ENCODE measurements at regions not wholly inside any gene's neighbourhood (a gene's known extent, or its start where the extent isn't known, plus 50 kb on each side); places are given as distances from the start of the nearest gene placed in this dataset.
"Not testable (repeated sequence)": the region's sequence is repeated elsewhere in the genome, so short reads cannot be mapped to it uniquely, and the experiment has no call there.

GRCh38 chr2:83217854-83218253 lies 1241.2 kb downstream of the SUCLG1 start:
- DNase-seq, result no peak

DNA sequence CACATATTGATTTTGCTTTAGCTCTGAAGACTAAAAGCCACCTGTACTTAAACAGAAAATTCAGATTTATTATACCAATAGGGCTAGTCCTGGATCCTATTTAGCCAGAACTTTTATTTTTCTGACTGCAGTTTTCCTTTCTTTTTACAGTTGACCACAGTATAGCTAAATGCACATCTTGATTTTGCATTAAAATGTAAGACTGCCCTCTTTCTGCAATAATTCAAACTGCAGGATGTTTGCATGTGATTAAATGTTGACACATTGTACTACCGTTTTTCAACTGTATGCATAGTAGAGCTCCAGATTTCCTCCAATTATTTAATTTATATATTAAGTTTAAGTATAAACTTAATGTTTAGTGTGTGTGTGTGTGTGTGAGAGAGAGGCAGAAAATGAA lies 1262.9 kb downstream of the SUCLG1 start:
- no peak for DNase-seq

DNA sequence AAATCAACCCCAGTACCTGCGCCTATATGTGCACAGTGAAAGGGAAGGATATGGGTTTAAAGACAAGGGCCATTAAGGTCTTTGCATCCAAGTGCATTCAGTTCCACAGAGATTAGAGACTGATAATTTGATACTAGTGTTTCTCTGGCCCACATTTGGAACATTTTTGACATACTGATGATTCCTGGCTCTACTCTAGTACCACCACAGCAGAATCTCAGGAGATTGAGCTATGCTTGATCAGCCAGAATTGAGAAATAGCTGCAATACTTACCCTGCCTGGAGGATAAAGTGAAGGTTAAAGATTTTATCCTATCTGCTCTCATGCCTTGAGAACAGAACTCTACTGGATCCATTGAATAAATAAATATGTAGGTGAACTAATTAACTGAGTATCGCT lies 1267.8 kb downstream of the SUCLG1 start:
- DNase-seq, result no peak

DNA sequence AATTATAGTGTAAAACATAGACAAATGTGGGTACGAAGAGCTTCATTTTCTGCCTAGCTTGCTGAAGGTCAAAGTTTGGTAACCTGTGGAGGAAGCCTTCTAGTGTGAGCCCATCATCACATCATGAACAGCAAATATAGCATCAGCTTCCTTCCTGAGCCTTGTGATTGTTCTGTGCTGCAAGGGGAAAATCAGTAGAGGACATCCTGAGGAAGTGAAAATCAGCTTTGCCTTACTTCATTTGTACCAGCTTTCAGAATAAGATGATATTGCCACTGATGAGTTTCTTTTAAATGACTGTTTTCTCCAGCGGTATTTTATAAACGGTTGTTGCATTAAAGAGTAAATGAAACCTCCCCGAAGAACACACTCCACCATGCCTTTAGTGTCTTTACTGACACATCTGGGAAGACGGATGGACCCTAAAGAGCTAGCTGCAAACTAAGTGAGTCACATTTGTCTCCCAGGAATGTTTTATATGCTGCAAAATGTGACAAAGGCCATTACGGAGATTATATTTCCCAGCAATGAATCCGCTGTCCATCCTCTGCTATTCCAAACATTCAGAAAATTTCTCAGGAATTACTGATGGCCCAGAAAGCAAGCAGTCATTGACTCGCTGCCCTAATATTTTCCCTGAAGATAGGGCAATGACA lies 1272.8 kb downstream of the SUCLG1 start:
- no peak for DNase-seq

GRCh38 chr2:83180862-83181530 lies 1278.1 kb downstream of the SUCLG1 start:
- DNase-seq, result not testable (repeated sequence)

DNA sequence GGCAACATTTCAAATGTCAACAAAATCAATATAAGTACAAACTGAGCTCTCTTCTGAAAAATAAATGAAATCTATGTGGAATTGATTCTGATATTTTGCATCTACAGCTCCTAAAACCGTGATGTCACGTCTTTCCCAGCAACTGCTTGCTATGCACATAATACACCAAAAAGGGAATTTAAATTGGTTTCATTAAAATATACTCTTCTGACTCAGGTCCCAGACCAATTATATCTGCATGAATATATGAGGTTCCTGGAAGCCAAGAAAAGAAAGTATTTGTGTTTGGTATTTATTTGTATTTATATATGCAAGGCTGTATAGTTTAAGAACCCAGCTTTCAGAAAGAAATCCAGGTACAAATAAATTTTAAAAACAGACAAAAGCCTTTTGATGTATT lies 1282.5 kb downstream of the SUCLG1 start:
- no peak for DNase-seq

DNA sequence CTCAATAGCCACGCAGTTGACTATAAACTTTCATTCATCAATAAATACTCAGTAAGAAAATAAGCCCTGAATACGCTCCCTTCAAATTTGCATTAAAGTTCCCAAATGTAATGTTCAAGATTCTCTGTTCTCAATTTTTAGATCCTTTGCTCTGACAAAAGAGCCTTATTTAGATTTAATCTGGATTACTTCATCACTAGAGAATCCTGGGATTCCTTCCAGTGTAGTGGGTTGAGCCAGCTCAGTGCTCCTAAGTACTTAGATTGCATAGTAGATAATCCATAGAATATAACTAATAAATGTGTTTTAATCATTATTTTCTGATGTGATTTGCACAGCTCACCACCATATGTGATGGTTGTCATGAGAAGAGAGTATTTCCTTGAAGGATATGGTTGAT lies 1286.2 kb downstream of the SUCLG1 start:
- no peak for DNase-seq

DNA sequence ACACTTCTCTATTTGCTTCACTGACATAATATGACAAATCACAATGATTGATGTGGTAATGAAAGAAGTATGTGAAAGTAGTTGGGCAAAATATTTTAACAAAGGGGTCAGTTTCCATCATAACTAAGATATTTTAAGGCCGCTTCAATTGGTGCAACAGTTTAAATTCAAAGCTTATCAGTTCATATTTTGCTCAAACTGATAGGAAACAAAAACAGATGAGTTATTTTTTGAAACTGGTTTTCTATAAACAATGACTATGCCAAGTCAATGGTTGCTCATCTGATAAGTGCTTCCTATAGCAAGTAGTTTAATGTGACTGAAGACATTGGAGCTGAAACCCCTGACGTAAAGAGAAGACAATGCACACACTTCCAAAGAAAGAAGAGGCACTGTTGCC lies 1290.7 kb downstream of the SUCLG1 start:
- no peak for DNase-seq

DNA sequence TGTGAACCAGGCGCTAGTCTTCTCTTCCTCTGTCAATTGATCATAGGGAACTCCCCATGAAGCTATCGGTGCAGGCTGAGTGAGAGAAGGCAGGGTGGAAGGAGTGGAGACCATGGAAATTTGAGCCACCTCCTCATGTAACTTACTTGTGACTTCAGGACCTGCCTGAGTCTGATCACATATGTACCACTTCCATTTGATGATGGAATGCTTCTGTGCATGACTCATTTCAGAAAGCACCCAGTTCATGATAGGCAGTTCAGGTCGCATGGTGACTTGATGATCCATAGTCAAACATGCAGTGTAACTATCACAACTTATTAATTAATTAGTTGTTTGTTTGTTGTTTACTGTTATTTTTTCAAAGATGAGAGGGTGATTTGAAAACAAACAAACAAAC lies 1296.7 kb downstream of the SUCLG1 start:
- no peak for DNase-seq

DNA sequence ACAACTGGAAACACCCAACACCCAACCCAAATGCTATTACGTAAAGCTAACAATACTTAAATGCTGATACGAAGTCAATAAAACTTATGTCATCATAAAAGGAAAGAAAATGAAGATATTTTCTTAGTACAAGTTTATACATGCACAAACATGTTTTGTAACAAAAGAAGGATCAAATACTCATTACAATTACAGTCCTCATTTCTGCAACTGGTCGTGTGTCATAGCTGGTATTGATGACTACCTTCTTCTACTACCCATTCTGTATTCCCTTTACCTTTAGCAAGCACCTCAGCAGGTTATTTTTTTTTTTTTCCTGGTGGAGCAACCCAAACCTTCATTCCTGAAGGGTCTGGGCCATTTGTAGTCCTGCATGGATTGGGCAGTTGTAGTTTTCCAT lies 1298.5 kb downstream of the SUCLG1 start:
- no peak for DNase-seq

GRCh38 chr2:83155826-83156225 lies 1303.3 kb downstream of the SUCLG1 start:
- DNase-seq, result no peak

DNA sequence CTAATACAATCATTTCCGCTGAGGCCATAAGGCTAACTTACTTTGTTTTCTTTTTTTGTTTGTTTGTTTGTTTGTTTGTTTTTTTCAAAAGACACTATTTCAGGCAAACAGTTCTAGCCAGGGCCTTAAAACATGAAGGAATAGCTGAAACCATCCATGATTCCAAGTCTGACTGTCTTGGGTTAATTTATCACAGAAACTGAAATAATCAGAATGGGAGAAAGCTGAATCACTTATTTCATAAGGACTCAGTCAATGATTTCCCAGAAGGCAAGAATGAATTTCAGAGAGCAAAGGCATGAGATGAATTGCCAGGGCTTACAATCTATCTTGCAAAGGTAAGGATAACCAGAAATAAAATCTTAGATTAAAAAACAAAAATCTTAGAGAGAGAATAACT lies 1315.1 kb downstream of the SUCLG1 start:
- no peak for DNase-seq

DNA sequence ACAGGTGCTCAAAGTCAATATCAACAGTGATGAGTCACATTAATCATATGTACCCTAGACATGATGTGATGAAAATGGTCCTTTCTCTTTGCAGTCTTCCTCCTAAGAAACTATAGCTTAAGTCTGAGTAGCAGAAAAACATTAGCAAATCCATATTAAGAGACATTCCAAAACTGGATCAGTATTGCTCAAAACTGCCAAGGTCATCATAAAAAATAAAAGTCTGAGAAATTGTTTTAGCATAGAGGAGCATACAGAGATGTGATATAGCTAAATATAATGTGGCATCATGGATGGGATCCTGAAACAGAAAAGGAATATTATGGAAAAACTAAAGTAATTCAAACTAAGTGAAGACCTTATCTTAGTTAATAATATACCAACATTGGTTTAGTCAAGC lies 1316.1 kb downstream of the SUCLG1 start:
- no peak for DNase-seq

GRCh38 chr2:83115606-83116005 lies 1343.5 kb downstream of the SUCLG1 start:
- no peak for DNase-seq

DNA sequence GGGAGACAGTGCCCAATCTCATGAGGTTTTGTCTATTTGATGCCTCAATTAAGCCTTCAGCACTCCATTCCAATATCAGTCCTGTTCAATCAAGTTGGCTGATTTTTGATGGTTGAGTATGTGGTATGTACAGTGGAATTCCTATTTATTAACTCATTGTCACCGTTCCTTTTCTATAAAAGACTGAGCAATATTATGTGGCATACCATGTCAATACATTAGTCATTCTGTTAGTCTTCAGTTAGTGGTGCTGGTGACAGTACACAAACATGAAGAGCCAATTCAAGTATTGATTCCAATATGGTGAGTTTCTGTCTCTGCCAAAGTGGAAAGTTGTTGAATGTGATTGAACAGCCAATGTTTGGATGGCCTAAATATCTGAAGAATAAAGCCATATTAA lies 1343.9 kb downstream of the SUCLG1 start:
- no peak for DNase-seq

- no peak for DNase-seq
These were observed 1345.1 kb downstream of the SUCLG1 start for GRCh38 chr2:83113953-83114352.

DNA sequence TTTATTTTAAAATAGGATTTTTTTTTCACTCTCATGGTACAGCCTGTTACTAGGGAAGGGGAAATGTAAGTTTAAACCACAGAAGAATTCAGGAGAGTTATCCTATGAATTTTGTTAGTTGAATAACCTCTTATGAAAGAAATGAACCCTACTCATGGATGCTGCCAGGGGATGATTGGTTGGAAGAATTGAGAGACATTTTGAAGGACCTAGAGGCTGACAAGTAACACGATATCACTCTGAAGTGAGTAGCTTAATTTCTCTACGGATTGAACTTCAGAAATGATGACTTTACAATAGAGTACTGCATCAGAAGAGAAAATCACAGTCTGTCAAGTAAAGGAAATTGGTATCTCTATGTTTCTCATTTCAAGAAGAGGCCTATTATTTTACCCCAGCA lies 1346.2 kb downstream of the SUCLG1 start:
- DNase-seq, result no peak

- no peak for DNase-seq
These were observed 1349.8 kb downstream of the SUCLG1 start for GRCh38 chr2:83109284-83109683.

- DNase-seq, result no peak
These were observed 1352.2 kb downstream of the SUCLG1 start for GRCh38 chr2:83106853-83107252.

- DNase-seq, result no peak
These were observed 1354.9 kb downstream of the SUCLG1 start for GRCh38 chr2:83104202-83104601.

GRCh38 chr2:83103613-83104012 lies 1355.5 kb downstream of the SUCLG1 start:
- DNase-seq, result no peak

DNA sequence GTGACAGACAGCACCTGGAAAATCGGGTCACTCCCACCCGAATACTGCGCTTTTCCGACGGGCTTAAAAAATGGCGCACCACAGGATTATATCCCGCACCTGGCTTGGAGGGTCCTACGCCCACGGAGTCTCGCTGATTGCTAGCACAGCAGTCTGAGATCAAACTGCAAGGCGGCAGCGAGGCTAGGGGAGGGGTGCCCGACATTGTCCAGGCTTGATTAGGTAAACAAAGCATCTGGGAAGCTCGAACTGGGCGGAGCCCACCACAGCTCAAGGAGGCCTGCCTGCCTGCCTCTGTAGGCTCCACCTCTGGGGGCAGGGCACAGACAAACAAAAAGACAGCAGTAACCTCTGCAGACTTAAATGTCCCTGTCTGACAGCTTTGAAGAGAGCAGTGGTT lies 1370.0 kb downstream of the SUCLG1 start:
- not testable (repeated sequence) for DNase-seq

DNA sequence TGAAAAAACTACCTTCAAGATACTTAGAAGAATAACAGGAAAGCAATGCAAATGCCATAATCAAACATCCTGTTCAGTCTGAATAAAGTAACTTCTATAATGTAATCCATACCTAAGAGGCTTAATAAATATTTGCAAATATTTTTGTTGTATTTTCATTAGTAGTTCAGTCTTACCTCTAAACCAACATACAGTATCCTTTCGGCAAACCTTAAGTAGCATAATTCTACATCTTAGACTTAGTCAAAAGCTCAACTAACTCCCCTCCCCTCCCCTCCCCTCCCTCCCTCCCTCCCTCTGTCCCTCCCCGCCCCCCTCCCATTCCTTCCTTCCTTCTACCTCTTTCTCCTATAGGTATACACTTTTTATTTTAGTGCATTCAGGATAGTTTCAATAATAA lies 1373.2 kb downstream of the SUCLG1 start:
- no peak for DNase-seq

GRCh38 chr2:83081826-83082690 lies 1377.0 kb downstream of the SUCLG1 start:
- no peak for DNase-seq
